Spleen (tissue), 11 donors: ENCODE measurements at regions not wholly inside any gene's neighbourhood (a gene's known extent, or its start where the extent isn't known, plus 50 kb on each side); places are given as distances from the start of the nearest gene placed in this dataset.
"Not testable (repeated sequence)": the region's sequence is repeated elsewhere in the genome, so short reads cannot be mapped to it uniquely, and the experiment has no call there.

ENCODE experiments used
- DNase-seq: peaks from one replicate; pipeline ENCODE4 v3.0.0-alpha.2; 2020
- H3K27ac ChIP-seq, 8 donors: fragments of 200-600 bp; sonication (generic) in 7 of 8; 1 replicate in 4 of 8; 2 replicates in 4 of 8; pipeline versions ENCODE4 v1.5.0 to v1.8.0; 2016 to 2021; ENCODE audit warnings: inconsistent platforms in 4 of 8, mild to moderate bottlenecking in 4 of 8, moderate library complexity in 1 of 8
- H3K27me3 ChIP-seq, 7 donors: fragments of 200-600 bp; sonication (generic) in 6 of 7; replicated peaks in 1 of 7; 1 replicate in 4 of 7; 2 replicates in 3 of 7; pipeline versions ENCODE4 v1.5.0 to v1.8.0; 2016 to 2021; ENCODE audit warnings: inconsistent platforms in 3 of 7, mild to moderate bottlenecking in 1 of 7
- H3K36me3 ChIP-seq, 6 donors: fragments of 200-600 bp; sonication (generic) in 5 of 6; 1 replicate in 4 of 6; 2 replicates in 2 of 6; pipeline versions ENCODE4 v1.5.0 to v1.8.0; 2016 to 2021; ENCODE audit warnings: inconsistent platforms in 2 of 6
- H3K4me1 ChIP-seq, 6 donors: fragments of 200-600 bp; sonication (generic) in 5 of 6; 1 replicate in 3 of 6; 2 replicates in 3 of 6; pipeline versions ENCODE4 v1.5.0 to v1.8.0; 2016 to 2021; ENCODE audit warnings: inconsistent platforms in 3 of 6
- H3K4me3 ChIP-seq, 8 donors: fragments of 200-600 bp; sonication (generic) in 7 of 8; 1 replicate in 4 of 8; 2 replicates in 4 of 8; pipeline versions ENCODE4 v1.5.0 to v1.8.0; 2016 to 2021; ENCODE audit warnings: inconsistent platforms in 4 of 8, mild to moderate bottlenecking in 4 of 8, moderate library complexity in 2 of 8
- H3K9me3 ChIP-seq, 8 donors: fragments of 200-600 bp; sonication (generic) in 7 of 8; 1 replicate in 4 of 8; 2 replicates in 4 of 8; pipeline versions ENCODE4 v1.5.0 to v1.8.0; 2016 to 2021; ENCODE audit warnings: inconsistent platforms in 4 of 8
- CTCF ChIP-seq, 11 experiments: fragments of 200-600 bp in 7 of 11; fragments of 450-650 bp in 4 of 11; sonication (generic) in 4 of 11; IDR thresholded peaks in 8 of 11; conservative IDR thresholded peaks in 3 of 11; 1 replicate in 7 of 11; 2 replicates in 4 of 11; pipeline versions ENCODE4 v1.4.0 to v1.8.0; 2016 to 2021; ENCODE audit warnings: antibody characterized with exemption in 11 of 11, inconsistent platforms in 4 of 11, mild to moderate bottlenecking in 1 of 11
- POLR2A ChIP-seq, 3 donors: fragments of 450-650 bp; IDR thresholded peaks; one replicate each; pipeline ENCODE4 v1.5.1; 2017; ENCODE audit warnings: antibody characterized with exemption in 3 of 3, mild to moderate bottlenecking in 1 of 3
- POLR2AphosphoS5 ChIP-seq, 3 donors: sonication (generic); formaldehyde crosslinking; IDR thresholded peaks; one replicate each; pipeline ENCODE4 v1.5.1; 2017; ENCODE audit warnings: antibody characterized with exemption in 3 of 3
- WGBS, 5 donors: extraction: QIAGEN DNeasy Blood & Tissue Kit in 3 of 5; methylation state at CpG; one replicate each; pipeline versions ENCODE4 v1.1.5 to v1.1.7; 2013 to 2018; 5-methylcytosine and 5-hydroxymethylcytosine counted together
- intact Hi-C: fragments of 100-400 bp; cut with DNase I; formaldehyde crosslinking; loops from one replicate; pipeline ENCODE4 v1.15.0; 2023; ENCODE audit warnings: low total_unique reads
- donor health status: healthy with polysubstance abuse.
- donor health status: DM: no; HTN: no; CAD: no; lungs with moderate emphysema.
- donor health status: DM: no; HTN: no; CAD: no.
- donor health status: Bipolar disorder and iron deficiency.
- donor health status: healthy.
- donor health status: DM: no; HTN: no; CAD: no.
- donor health status: DM: yes; HTN: yes; CAD: no.

GRCh38 chr10:23850631-23851030 is 358.3 kb upstream of the KIAA1217 start:
- Histone ChIP-seq H3K36me3 (no peaks in the 10 kb centered on the region), H3K27me3 (no peaks in the 10 kb centered on the region), H3K9me3 (peaks cover 0 to 18% (median 7%) of the 10 kb centered on the region in 8 donors), H3K4me1 (no peaks in the 10 kb centered on the region), H3K27ac (no peak overlapping the region), H3K4me3 (no peak overlapping the region)
- intact Hi-C loops = no loop called here
- 27 to 46% (median 35%) methylated on average over 2 of the region's 2 CpGs for WGBS, 5 donors
- no peak for TF ChIP-seq POLR2AphosphoS5 (IDR thresholded peaks at IDR 0.05)
- TF ChIP-seq CTCF (IDR thresholded peaks at IDR 0.05 in 8 of 11, conservative IDR thresholded peaks at IDR 0.05 in 3 of 11) = no peak
- TF ChIP-seq POLR2A (IDR thresholded peaks at IDR 0.05) = no peak
- no peak for DNase-seq

- Histone ChIP-seq H3K9me3 (peaks cover 0 to 15% (median 2%) of the 10 kb centered on the region in 8 donors), H3K4me3 (no peak overlapping the region), H3K4me1 (no peaks in the 10 kb centered on the region), H3K27ac (no peak overlapping the region), H3K27me3 (no peaks in the 10 kb centered on the region), H3K36me3 (no peaks in the 10 kb centered on the region)
- no peak for TF ChIP-seq POLR2A (IDR thresholded peaks at IDR 0.05)
- no peak for TF ChIP-seq POLR2AphosphoS5 (IDR thresholded peaks at IDR 0.05)
- no peak for TF ChIP-seq CTCF (IDR thresholded peaks at IDR 0.05 in 8 of 11, conservative IDR thresholded peaks at IDR 0.05 in 3 of 11)
- intact Hi-C loops = no loop called here
- WGBS, 5 donors = 68 to 79% (median 77%) methylated on average over 1 of the region's 1 CpG
- DNase-seq = no peak
Observed at GRCh38 chr10:23859598-23859997, 349.3 kb upstream of the KIAA1217 start.

- H3K36me3 ChIP-seq = no peaks in the 10 kb centered on the region
- no peak for DNase-seq
- H3K4me1 ChIP-seq = no peaks in the 10 kb centered on the region
- no peak overlapping the region for H3K27ac ChIP-seq
- intact Hi-C loops = no loop called here
- no peak overlapping the region for H3K4me3 ChIP-seq
- no peaks in the 10 kb centered on the region for H3K27me3 ChIP-seq
- TF ChIP-seq POLR2A (IDR thresholded peaks at IDR 0.05) (no peak), CTCF (IDR thresholded peaks at IDR 0.05 in 8 of 11, conservative IDR thresholded peaks at IDR 0.05 in 3 of 11) (no peak), POLR2AphosphoS5 (IDR thresholded peaks at IDR 0.05) (no peak)
- no peaks in the 10 kb centered on the region for H3K9me3 ChIP-seq
Observed at GRCh38 chr10:23864631-23865147, 344.2 kb upstream of the KIAA1217 start.

- intact Hi-C loops, H3K36me3 ChIP-seq, DNase-seq, H3K27ac ChIP-seq, H3K9me3 ChIP-seq, H3K4me1 ChIP-seq, H3K4me3 ChIP-seq, H3K27me3 ChIP-seq: not testable (repeated sequence)
- 89 to 95% (median 92%) methylated on average over 2 to 5 of the region's 5 CpGs for WGBS, 5 donors
Observed at GRCh38 chr10:23866985-23867384, 342.0 kb upstream of the KIAA1217 start.

GRCh38 chr10:23868121-23868520 is 340.8 kb upstream of the KIAA1217 start:
- no peak for DNase-seq
- Histone ChIP-seq H3K27ac (no peak overlapping the region), H3K4me3 (no peak overlapping the region), H3K27me3 (no peaks in the 10 kb centered on the region), H3K9me3 (no peaks in the 10 kb centered on the region), H3K4me1 (no peaks in the 10 kb centered on the region), H3K36me3 (no peaks in the 10 kb centered on the region)
- no peak for TF ChIP-seq POLR2A (IDR thresholded peaks at IDR 0.05)
- no peak for TF ChIP-seq CTCF (IDR thresholded peaks at IDR 0.05 in 8 of 11, conservative IDR thresholded peaks at IDR 0.05 in 3 of 11)
- no peak for TF ChIP-seq POLR2AphosphoS5 (IDR thresholded peaks at IDR 0.05)
- intact Hi-C loops = no loop called here
- 75 to 87% (median 84%) methylated on average over 2 of the region's 2 CpGs for WGBS, 5 donors
